GM19438 (cell line): ENCODE measurements at regions not wholly inside any gene's neighbourhood (a gene's known extent, or its start where the extent isn't known, plus 50 kb on each side); places are given as distances from the start of the nearest gene placed in this dataset.
"Not testable (repeated sequence)": the region's sequence is repeated elsewhere in the genome, so short reads cannot be mapped to it uniquely, and the experiment has no call there.

Experiments
- ATAC-seq: cut with Tn5 transposase; IDR thresholded peaks from one replicate; pipeline ENCODE4 v1.9.1; 2021; ENCODE audit warnings: low read depth; ENCODE audit not compliant: unreplicated experiment

DNA sequence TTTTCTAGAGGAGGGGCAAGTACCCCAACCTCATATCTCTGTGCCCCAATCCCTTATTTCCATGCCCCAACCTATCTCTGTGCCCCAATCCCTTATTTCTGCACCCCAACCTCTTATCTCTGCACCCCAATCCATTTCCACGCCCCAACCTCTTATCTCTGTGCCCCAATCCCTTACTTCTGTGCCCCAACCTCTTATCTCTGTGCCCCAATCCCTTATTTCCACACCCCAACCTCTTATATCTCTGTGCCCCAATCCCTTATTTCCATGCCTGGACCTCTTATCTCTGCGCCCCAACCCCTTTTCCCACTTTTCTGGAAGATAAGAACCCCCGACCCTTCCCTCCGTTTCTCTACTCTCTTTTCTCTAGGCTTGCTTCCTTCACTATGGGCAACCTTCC is 199.0 kb downstream of the JRKL start:
- ATAC-seq = not testable (repeated sequence)

DNA sequence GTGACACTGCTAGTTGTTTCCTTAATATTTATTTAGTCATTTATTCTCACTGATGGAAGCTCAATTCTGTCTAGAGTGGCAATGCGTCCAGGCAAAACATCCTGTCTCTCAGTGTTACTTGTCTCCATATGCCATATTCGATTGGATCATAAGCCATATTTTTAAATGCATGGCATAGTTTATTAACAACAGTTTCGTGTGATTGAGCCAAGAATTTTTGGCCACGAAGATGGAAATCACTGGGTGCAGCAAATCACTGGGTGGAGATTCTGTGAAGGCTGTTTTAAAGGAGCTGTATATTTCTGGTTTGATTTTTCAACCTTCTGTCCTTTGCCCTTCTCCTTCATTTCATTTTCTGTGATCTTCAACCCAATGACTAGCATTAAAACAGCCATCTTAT is 205.2 kb downstream of the JRKL start:
- ATAC-seq = no peak

DNA sequence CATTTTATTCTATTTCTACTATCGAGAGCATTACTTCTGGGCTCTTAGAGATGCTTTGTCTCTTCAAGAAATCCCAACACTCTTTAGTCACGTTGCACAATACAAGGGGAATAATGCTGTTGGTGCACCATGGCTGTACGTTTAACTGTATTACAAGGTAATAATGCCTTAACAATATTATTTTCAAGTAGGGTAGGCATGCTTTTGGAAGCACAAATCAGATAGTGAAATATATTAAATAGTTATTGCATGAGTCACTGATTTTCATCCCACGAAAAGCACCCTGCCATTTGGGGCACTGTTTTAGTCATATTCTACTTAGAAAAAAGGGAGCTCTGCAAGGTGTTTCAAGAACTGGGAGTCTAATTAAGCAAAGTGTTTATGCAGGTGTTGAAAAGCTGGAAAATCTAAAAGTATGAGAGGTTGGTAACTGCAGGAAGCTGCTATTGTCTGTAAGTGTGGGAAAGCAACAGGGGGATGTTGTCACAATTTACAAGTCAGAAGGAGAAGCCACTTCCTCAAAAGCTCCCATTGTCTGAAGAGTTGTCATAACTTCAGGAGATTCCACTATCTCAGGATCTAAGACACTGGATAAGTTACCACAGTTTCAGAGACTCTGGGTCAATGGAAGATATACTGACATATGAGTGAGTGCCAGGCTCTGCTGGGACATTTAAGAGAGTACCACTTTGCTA is 218.2 kb downstream of the JRKL start:
- ATAC-seq = no peak

GRCh38 chr11:96614101-96614500 is 224.3 kb downstream of the JRKL start:
- no peak for ATAC-seq

GRCh38 chr11:96614846-96615245 is 225.0 kb downstream of the JRKL start:
- ATAC-seq = no peak

- no peak for ATAC-seq
Observed at GRCh38 chr11:96620464-96621044, 230.7 kb downstream of the JRKL start.

- no peak for ATAC-seq
Observed at GRCh38 chr11:96621161-96621560, 231.3 kb downstream of the JRKL start.

DNA sequence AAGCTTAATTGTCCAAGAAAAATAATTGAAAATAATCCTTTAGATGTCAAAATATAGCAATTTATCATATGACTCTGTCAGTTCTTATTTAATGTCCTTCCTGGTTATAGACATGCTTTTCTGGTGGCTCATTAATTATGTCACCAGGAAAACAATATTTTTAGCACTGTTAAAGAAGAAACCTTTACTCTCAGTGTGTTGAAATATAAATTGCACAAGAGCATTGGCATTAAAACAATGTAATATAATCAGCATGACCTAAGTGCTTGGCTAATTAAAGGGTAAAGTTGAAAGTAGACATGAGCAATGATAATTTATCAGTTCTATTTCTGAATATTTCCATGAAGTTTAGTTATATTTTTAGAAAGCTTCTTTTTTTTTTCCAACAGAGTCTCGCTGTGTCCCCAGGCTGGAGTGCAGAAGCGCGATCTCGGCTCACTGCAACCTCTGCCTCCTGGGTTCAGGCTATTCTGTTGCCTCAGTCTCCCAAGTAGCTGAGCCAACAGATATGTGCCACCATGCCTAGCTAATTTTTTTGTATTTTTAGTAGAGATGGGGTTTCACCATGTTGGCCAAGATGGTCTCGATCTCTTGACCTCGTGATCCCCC is 232.3 kb downstream of the JRKL start:
- ATAC-seq = no peak

- no peak for ATAC-seq
Observed at GRCh38 chr11:96624126-96624525, 234.3 kb downstream of the JRKL start.

DNA sequence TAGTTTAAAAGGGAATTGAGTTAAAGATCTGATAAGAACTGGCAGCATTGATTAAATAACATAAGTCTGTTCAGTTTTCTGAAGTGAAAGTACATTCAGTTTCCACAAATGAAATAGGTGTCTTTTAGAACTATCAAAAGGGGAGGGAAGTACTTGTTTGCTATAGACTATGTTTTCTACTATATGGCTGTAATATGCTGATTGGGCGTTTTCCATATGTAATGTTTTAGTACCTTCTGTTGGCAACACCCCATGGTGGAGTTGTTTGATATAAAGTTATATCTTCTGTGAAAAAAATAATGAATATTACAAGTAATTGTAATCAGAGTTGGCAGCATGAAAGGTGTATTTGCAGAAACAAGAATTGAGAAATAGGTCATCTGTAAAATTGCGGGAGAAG is 237.6 kb downstream of the JRKL start:
- ATAC-seq = no peak

- no peak for ATAC-seq
Observed at GRCh38 chr11:96635655-96636054, 245.8 kb downstream of the JRKL start.

DNA sequence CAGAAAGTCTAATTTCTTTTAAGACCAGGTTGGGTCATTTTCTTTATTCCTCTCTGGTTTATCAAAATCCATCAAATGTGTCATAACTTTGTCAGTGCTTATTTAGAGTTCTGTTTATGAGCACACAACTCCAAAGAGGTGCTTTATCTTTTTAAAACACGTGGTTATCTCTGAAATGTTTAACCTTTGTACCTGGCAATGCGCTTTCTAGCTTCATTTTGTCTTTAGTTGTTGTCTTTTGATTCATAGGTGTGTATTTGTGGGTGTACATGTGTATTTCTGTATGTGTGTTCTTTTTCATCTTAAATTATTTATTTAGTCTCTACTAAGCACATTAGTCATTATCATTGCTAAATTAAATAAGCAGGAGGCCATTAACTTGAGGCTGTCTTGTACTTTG is 251.4 kb downstream of the JRKL start:
- ATAC-seq = no peak

DNA sequence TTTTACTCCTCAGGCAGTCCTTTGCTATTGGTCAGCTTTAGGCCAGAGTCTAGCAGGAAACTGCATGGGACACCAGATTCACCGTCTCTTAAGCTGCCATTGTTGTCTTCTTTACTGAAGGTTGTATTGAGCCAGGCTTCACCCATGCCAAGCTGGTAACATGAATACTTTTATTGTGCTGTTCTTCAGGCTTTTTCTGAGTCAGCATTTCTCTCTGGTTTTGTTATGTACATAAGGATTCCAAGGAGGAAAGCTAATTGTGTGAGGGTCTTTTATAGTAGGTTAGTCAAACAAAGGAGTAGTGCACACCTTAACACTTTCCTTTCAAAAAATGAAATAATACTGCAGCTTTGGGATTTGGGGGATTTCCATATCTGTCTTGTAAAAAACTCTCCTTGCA is 252.8 kb downstream of the JRKL start:
- no peak for ATAC-seq

GRCh38 chr11:96643173-96643572 is 253.4 kb downstream of the JRKL start:
- no peak for ATAC-seq

GRCh38 chr11:96647621-96648020 is 257.8 kb downstream of the JRKL start:
- no peak for ATAC-seq

DNA sequence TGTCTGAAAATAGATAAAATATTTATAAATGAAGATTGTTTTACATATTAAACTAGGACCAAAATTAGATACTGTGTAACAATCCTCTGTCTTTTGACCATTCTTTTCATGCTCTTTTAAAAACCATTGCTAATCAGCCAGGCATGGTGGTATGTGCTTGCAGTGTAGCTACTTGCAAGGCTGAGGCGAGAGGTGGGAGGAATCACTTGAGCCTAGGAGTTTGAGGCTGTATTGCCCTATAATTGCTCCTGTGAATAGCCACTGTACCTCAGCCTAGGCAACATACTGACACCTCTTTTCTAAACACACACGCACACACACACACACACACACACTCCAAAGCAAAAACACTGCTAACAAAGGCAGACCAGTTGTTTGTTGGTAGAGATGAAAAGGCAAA is 259.2 kb downstream of the JRKL start:
- ATAC-seq = no peak

DNA sequence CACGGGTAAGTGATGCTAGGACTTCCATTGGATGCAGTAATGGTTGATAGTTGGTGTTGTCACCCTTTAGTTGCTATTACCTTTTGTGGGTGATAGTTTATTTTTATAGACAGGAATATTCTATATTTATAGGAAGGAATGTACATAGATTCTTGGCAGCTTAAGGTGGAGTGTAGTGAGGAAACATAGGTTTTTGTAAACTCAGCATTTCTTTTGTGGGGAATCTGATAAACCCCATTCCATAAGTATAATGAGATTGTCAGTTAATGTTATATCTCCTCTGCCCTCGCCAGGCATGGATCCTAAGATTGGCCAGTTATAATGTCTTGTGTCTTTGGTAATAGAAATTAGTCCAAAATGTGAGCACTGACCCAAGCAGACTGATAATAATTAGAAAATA is 262.7 kb downstream of the JRKL start:
- no peak for ATAC-seq

DNA sequence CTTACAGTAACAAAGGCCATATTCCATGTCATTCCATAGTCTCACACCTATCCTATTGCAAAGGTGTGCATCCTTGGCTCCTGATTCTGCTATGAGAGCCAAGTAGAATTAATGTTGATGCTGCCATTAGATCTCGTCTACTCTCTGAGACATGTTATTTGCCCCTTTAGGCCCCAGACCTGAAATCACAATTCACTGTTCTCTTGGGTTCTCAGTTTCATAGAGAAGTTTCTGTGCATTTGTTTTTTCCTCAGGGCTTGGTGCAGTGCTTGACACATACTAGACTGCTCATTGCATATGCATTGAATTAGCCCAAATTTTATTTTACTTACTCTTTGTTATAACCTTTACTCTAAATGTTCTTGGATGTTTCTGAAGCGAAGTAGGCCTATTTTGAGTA is 265.7 kb downstream of the JRKL start:
- no peak for ATAC-seq

DNA sequence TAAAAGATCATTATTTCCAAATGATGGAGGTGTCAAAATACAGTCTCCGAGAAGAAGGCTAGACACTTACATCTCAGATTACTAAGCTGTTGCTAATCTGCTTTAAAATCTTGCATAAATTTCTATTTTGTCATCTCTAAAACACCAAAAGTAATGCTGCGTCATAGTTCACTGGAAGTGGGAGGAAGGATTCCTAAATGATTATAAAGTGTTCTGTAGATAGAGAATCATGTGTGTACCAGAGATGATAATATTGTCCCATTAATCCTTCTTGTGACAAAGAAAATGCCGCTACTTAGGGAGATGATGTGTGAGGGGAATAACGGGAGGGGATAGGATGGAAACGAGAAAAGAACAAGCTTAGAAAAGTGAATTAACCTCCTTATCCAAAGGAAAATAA is 268.6 kb downstream of the JRKL start:
- no peak for ATAC-seq

- no peak for ATAC-seq
Observed at GRCh38 chr11:96664110-96664509, 274.3 kb downstream of the JRKL start.

GRCh38 chr11:96680211-96681018 is 290.6 kb downstream of the JRKL start:
- no peak for ATAC-seq
